Liver (tissue), 8 donors: ENCODE measurements at regions not wholly inside any gene's neighbourhood (a gene's known extent, or its start where the extent isn't known, plus 50 kb on each side); places are given as distances from the start of the nearest gene placed in this dataset.

Experiments used
- DNase-seq: peaks from one replicate; pipeline ENCODE4 v3.0.0-alpha.2; 2017; ENCODE audit warnings: low spot score
- H3K27ac ChIP-seq, 2 donors: one replicate each; pipeline ENCODE4 v1.7.0; 2013; ENCODE audit warnings: inconsistent platforms in 2 of 2, low read length in 2 of 2, control low read depth in 1 of 2, low read depth in 1 of 2, mild to moderate bottlenecking in 1 of 2
- H3K27me3 ChIP-seq, 4 donors: one replicate each; pipeline versions ENCODE4 v1.6.1 to v1.7.0; 2013; ENCODE audit warnings: low read length in 3 of 4, inconsistent platforms in 1 of 4, mild to moderate bottlenecking in 1 of 4, moderate library complexity in 1 of 4; ENCODE audit not compliant: control insufficient read depth in 4 of 4, insufficient read depth in 4 of 4
- H3K36me3 ChIP-seq, 4 donors: one replicate each; pipeline versions ENCODE4 v1.6.1 to v1.7.0; 2013; ENCODE audit warnings: low read length in 3 of 4, mild to moderate bottlenecking in 3 of 4, low read depth in 1 of 4, moderate library complexity in 1 of 4; ENCODE audit not compliant: control insufficient read depth in 4 of 4, insufficient read depth in 3 of 4
- H3K4me1 ChIP-seq, 4 donors: one replicate each; pipeline versions ENCODE4 v1.6.1 to v1.7.0; 2013; ENCODE audit warnings: low read length in 3 of 4, mild to moderate bottlenecking in 3 of 4, moderate library complexity in 1 of 4; ENCODE audit not compliant: control insufficient read depth in 4 of 4, insufficient read depth in 4 of 4
- H3K4me3 ChIP-seq, 3 donors: one replicate each; pipeline versions ENCODE4 v1.6.1 to v1.7.0; 2013; ENCODE audit warnings: low read length in 3 of 3, control low read depth in 1 of 3, low read depth in 1 of 3, mild to moderate bottlenecking in 1 of 3
- H3K9ac ChIP-seq, 2 donors: one replicate each; pipeline ENCODE4 v1.7.0; 2013; ENCODE audit warnings: low read length in 2 of 2, mild to moderate bottlenecking in 2 of 2, moderate library complexity in 2 of 2, control low read depth in 1 of 2, low read depth in 1 of 2
- H3K9me3 ChIP-seq, 4 donors: one replicate each; pipeline versions ENCODE4 v1.6.1 to v1.7.0; 2013; ENCODE audit warnings: low read length in 3 of 4; ENCODE audit not compliant: control insufficient read depth in 4 of 4
- ATF3 ChIP-seq: IDR thresholded peaks from 2 replicates; pipeline ENCODE4 v1.6.1; 2016; ENCODE audit warnings: antibody characterized with exemption
- CTCF ChIP-seq: fragments of 150-350 bp; IDR thresholded peaks from 2 replicates; pipeline ENCODE4 v1.5.1; 2017; ENCODE audit warnings: improper control_type of control experiment, low read depth, low read length; ENCODE audit not compliant: missing input control
- EGR1 ChIP-seq, 2 donors: IDR thresholded peaks; 2 replicates each; pipeline ENCODE4 v1.6.1; 2016 to 2018; ENCODE audit warnings: antibody characterized with exemption in 2 of 2, low read depth in 2 of 2
- FOXA1 ChIP-seq: IDR thresholded peaks from 2 replicates; pipeline ENCODE4 v1.6.1; 2016; ENCODE audit warnings: antibody characterized with exemption
- FOXA2 ChIP-seq: IDR thresholded peaks from 2 replicates; pipeline ENCODE4 v1.6.1; 2016; ENCODE audit warnings: antibody characterized with exemption
- GABPA ChIP-seq, 2 donors: IDR thresholded peaks in 1 of 2; conservative IDR thresholded peaks in 1 of 2; 2 replicates each; pipeline ENCODE4 v1.6.1; 2016; ENCODE audit warnings: antibody characterized with exemption in 2 of 2, mild to moderate bottlenecking in 1 of 2, moderate library complexity in 1 of 2
- HNF4A ChIP-seq, 2 donors: conservative IDR thresholded peaks; 2 replicates each; pipeline ENCODE4 v1.6.1; 2016; ENCODE audit warnings: antibody characterized with exemption in 2 of 2, mild to moderate bottlenecking in 2 of 2
- HNF4G ChIP-seq: IDR thresholded peaks from 2 replicates; pipeline ENCODE4 v1.6.1; 2016; ENCODE audit warnings: antibody characterized with exemption
- JUND ChIP-seq, 2 donors: IDR thresholded peaks; 2 replicates each; pipeline ENCODE4 v1.6.1; 2016; ENCODE audit warnings: antibody characterized with exemption in 2 of 2
- MAX ChIP-seq: IDR thresholded peaks from 2 replicates; pipeline ENCODE4 v1.6.1; 2016; ENCODE audit warnings: antibody characterized with exemption
- NR2F2 ChIP-seq: IDR thresholded peaks from 2 replicates; pipeline ENCODE4 v1.6.1; 2016; ENCODE audit warnings: antibody characterized with exemption
- RAD21 ChIP-seq, 2 donors: IDR thresholded peaks; 2 replicates each; pipeline ENCODE4 v1.6.1; 2016; ENCODE audit warnings: antibody characterized with exemption in 2 of 2, mild to moderate bottlenecking in 2 of 2
- REST ChIP-seq: IDR thresholded peaks from 2 replicates; pipeline ENCODE4 v1.6.1; 2016; ENCODE audit warnings: antibody characterized with exemption, mild to moderate bottlenecking
- RXRA ChIP-seq, 2 donors: IDR thresholded peaks; 2 replicates each; pipeline ENCODE4 v1.6.1; 2017 to 2018; ENCODE audit warnings: antibody characterized with exemption in 2 of 2, mild to moderate bottlenecking in 1 of 2
- SP1 ChIP-seq: IDR thresholded peaks from 2 replicates; pipeline ENCODE4 v1.6.1; 2018; ENCODE audit warnings: antibody characterized with exemption, mild to moderate bottlenecking
- TAF1 ChIP-seq: conservative IDR thresholded peaks from 2 replicates; pipeline ENCODE4 v1.6.1; 2016; ENCODE audit warnings: antibody characterized with exemption, mild to moderate bottlenecking
- YY1 ChIP-seq: IDR thresholded peaks from 2 replicates; pipeline ENCODE4 v1.6.1; 2016; ENCODE audit warnings: antibody characterized with exemption, mild to moderate bottlenecking
- ZBTB33 ChIP-seq: IDR thresholded peaks from 2 replicates; pipeline ENCODE4 v1.6.1; 2016; ENCODE audit warnings: antibody characterized with exemption
- WGBS: extraction: QIAGEN DNeasy Blood & Tissue Kit; methylation state at CpG from one replicate; pipeline ENCODE4 v1.1.7; 2013; 5-methylcytosine and 5-hydroxymethylcytosine counted together
- donor health status: healthy.
- donor health status: healthy.
- donor health status: healthy.
- donor health status: healthy.
- donor health status: healthy.

- no peak overlapping the region for H3K27ac ChIP-seq
- no peaks in the 10 kb centered on the region for H3K4me1 ChIP-seq
- no peak overlapping the region for H3K9ac ChIP-seq
- TF ChIP-seq RXRA (IDR thresholded peaks at IDR 0.05): no peak
- no peak for TF ChIP-seq EGR1 (IDR thresholded peaks at IDR 0.05; ENCODE audit: low read depth in 2 of 2)
- no peak for TF ChIP-seq SP1
- TF ChIP-seq FOXA1: no peak
- no peak for TF ChIP-seq RAD21 (IDR thresholded peaks at IDR 0.05)
- TF ChIP-seq GABPA (IDR thresholded peaks at IDR 0.05 in 1 of 2, conservative IDR thresholded peaks at IDR 0.05 in 1 of 2): no peak
- no peak for TF ChIP-seq MAX
- TF ChIP-seq ZBTB33: no peak
- no peak for TF ChIP-seq HNF4A (conservative IDR thresholded peaks at IDR 0.05)
- TF ChIP-seq FOXA2: no peak
- no peak for TF ChIP-seq TAF1
- no peak for TF ChIP-seq ATF3
- TF ChIP-seq NR2F2: no peak
- no peak for TF ChIP-seq YY1
- no peak for TF ChIP-seq JUND (IDR thresholded peaks at IDR 0.05)
- no peak for TF ChIP-seq HNF4G
- no peak for TF ChIP-seq REST
- TF ChIP-seq CTCF: no peak
- no peaks in the 10 kb centered on the region for H3K36me3 ChIP-seq
- DNase-seq: no peak
- WGBS: 25% methylated on average over 3 of the region's 3 CpGs
- H3K9me3 ChIP-seq: peaks cover 0 to 3% (median 2%) of the 10 kb centered on the region in 4 donors
- H3K4me3 ChIP-seq: no peak overlapping the region
- H3K27me3 ChIP-seq: no peaks in the 10 kb centered on the region
These were observed 228.8 kb upstream of the KIAA1217 start for GRCh38 chr10:23980094-23980493.
